Vagina (tissue), 2 donors: ENCODE measurements at regions not wholly inside any gene's neighbourhood (a gene's known extent, or its start where the extent isn't known, plus 50 kb on each side); places are given as distances from the start of the nearest gene placed in this dataset.
A peak's percentile ranks its signal among the peaks of the same experiment; 100 is the strongest.

Source experiments
- DNase-seq, 2 donors: peaks; one replicate each; pipeline ENCODE4 v3.0.0-alpha.2; 2017; ENCODE audit errors: extremely low spot score in 2 of 2
- H3K27ac ChIP-seq: fragments of 200-600 bp; sonication (generic); one replicate; pipeline ENCODE4 v1.5.1; 2019
- H3K27me3 ChIP-seq: fragments of 200-600 bp; sonication (generic); one replicate; pipeline ENCODE4 v1.5.1; 2019
- H3K36me3 ChIP-seq, 2 donors: fragments of 200-600 bp; sonication (generic); one replicate each; pipeline ENCODE4 v1.5.1; 2017 to 2019
- H3K4me1 ChIP-seq: fragments of 200-600 bp; sonication (generic); one replicate; pipeline ENCODE4 v1.5.1; 2019
- H3K4me3 ChIP-seq, 2 donors: fragments of 200-600 bp; sonication (generic); 1 replicate in 1 of 2; 2 replicates in 1 of 2; pipeline ENCODE4 v1.5.1; 2016 to 2019
- H3K9me3 ChIP-seq: fragments of 200-600 bp; sonication (generic); one replicate; pipeline ENCODE4 v1.5.1; 2019
- CTCF ChIP-seq, 3 experiments: fragments of 450-650 bp in 2 of 3; fragments of 200-600 bp in 1 of 3; sonication (generic) in 1 of 3; IDR thresholded peaks; one replicate each; pipeline ENCODE4 v1.5.1; 2017 to 2019; ENCODE audit warnings: antibody characterized with exemption in 3 of 3, mild to moderate bottlenecking in 2 of 3, moderate library complexity in 2 of 3
- POLR2A ChIP-seq, 2 donors: fragments of 450-650 bp; IDR thresholded peaks; one replicate each; pipeline ENCODE4 v1.6.1; 2017; ENCODE audit warnings: antibody characterized with exemption in 2 of 2, mild to moderate bottlenecking in 2 of 2, moderate library complexity in 2 of 2
- POLR2AphosphoS5 ChIP-seq, 2 donors: sonication (generic); formaldehyde crosslinking; IDR thresholded peaks; one replicate each; pipeline ENCODE4 v1.9.0; 2017; ENCODE audit warnings: antibody characterized with exemption in 2 of 2, mild to moderate bottlenecking in 2 of 2, low read depth in 1 of 2; ENCODE audit not compliant: insufficient read depth in 1 of 2
- intact Hi-C: fragments of 100-400 bp; cut with DNase I; formaldehyde crosslinking; loops from one replicate; pipeline ENCODE4 v1.15.1; 2023

DNA sequence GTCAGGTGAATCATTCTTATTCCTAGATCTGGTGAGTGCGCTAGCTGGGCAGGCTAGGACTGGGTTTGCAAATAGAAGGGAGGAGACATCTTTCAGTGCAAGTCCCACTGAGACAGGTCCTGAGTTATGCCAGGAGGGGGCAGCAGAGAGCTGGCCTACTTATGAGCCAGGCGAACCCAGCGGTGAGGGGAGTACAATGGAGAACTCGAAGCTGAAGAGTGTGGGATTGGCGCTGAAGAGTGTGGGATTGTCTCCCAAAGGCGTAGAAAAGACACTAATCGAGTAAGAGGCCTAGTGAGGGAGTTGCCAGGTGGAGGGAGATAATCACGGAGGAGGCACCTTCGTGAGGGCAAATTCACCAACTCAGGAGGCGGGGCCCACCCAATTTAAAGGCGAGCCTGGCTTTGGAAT lies 91.7 kb upstream of the CXorf66 start:
- no peak overlapping the region for H3K4me3 ChIP-seq
- TF ChIP-seq CTCF (IDR thresholded peaks at IDR 0.05) (peak in 2 of 3 experiments; percentile 41 to 73), POLR2A (IDR thresholded peaks at IDR 0.05) (no peak)
- H3K27ac ChIP-seq: no peak overlapping the region
- DNase-seq: no peak
- intact Hi-C loops: no loop called here
- H3K9me3 ChIP-seq: no peaks in the 10 kb centered on the region
- H3K27me3 ChIP-seq: no peaks in the 10 kb centered on the region
- H3K4me1 ChIP-seq: no peaks in the 10 kb centered on the region
- H3K36me3 ChIP-seq: no peaks in the 10 kb centered on the region

DNA sequence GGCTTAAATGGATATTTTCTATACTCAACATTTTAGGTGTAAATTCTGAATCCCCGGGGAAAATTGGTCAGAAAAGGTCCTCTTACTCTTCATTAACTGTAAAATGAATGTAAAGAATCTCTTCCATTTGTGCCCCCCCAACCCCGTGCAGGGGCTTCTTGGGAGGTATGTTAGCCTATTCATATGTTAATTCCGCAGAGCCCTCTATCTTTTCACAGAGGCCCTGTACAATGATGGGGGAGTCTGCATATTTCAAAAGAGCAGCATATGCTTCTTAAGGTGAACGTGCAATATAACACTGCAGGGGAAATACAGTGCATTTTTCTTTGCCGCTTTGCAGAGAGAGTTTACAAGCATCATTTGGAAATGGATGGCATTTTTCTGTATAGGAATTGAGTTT lies 88.5 kb upstream of the CXorf66 start:
- Histone ChIP-seq H3K27ac (no peak overlapping the region), H3K36me3 (no peaks in the 10 kb centered on the region), H3K27me3 (no peaks in the 10 kb centered on the region), H3K4me3 (no peak overlapping the region), H3K4me1 (no peaks in the 10 kb centered on the region), H3K9me3 (no peaks in the 10 kb centered on the region)
- intact Hi-C loops: no loop called here
- no peak for TF ChIP-seq POLR2A (IDR thresholded peaks at IDR 0.05)
- no peak for TF ChIP-seq CTCF (IDR thresholded peaks at IDR 0.05)
- TF ChIP-seq POLR2AphosphoS5 (IDR thresholded peaks at IDR 0.05; ENCODE audit: insufficient read depth in 1 of 2, low read depth in 1 of 2): no peak
- DNase-seq: no peak

DNA sequence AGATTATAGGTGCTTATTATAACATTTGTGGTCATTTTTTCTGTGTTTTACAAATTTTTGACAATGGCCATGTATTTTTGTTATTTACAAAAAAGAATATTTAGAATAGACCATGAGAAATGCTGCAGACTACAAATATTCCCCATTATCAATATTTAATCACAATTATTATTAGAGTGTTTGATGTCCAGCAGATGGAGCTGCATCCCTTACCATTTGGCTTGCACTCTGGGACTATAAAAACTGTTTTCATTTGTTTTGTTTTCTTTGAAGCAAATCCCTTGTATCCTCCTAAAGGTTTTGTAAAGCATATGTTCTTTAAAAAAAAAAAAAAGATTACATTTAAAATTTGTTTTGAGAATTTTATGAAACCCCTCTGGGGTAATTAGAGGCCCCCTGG lies 85.6 kb upstream of the CXorf66 start:
- DNase-seq: no peak
- TF ChIP-seq POLR2A (IDR thresholded peaks at IDR 0.05) (no peak), CTCF (IDR thresholded peaks at IDR 0.05) (no peak), POLR2AphosphoS5 (IDR thresholded peaks at IDR 0.05; ENCODE audit: insufficient read depth in 1 of 2, low read depth in 1 of 2) (no peak)
- H3K27ac ChIP-seq: no peak overlapping the region
- no peaks in the 10 kb centered on the region for H3K4me1 ChIP-seq
- H3K27me3 ChIP-seq: no peaks in the 10 kb centered on the region
- intact Hi-C loops: no loop called here
- no peaks in the 10 kb centered on the region for H3K9me3 ChIP-seq
- H3K36me3 ChIP-seq: no peaks in the 10 kb centered on the region
- no peak overlapping the region for H3K4me3 ChIP-seq

DNA sequence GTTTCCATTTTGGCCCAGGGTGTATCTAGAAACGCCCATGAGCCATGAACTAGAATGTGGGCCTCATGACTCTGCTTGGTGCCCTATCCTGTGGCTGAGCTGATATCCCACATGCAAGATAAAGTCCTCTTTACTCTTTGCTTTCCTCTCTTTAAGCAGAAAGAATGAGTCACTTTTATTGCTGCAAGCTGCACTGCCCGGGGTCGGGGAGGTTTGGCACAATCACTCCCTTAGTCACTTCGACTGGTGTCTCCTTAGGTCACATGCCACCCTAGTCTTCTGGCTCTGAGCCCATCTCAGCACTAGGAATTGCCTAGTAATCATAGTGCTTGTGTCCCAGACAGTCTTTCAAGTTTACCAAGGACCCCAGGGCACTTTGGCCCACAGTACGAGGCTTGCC lies 75.1 kb upstream of the CXorf66 start:
- no peak overlapping the region for H3K27ac ChIP-seq
- TF ChIP-seq CTCF (IDR thresholded peaks at IDR 0.05): no peak
- TF ChIP-seq POLR2A (IDR thresholded peaks at IDR 0.05): no peak
- TF ChIP-seq POLR2AphosphoS5 (IDR thresholded peaks at IDR 0.05; ENCODE audit: insufficient read depth in 1 of 2, low read depth in 1 of 2): no peak
- no peaks in the 10 kb centered on the region for H3K27me3 ChIP-seq
- H3K4me3 ChIP-seq: no peak overlapping the region
- DNase-seq: no peak
- intact Hi-C loops: no loop called here
- no peaks in the 10 kb centered on the region for H3K9me3 ChIP-seq
- H3K4me1 ChIP-seq: no peaks in the 10 kb centered on the region
- H3K36me3 ChIP-seq: no peaks in the 10 kb centered on the region

GRCh38 chrX:140038842-140039241 lies 73.5 kb upstream of the CXorf66 start:
- intact Hi-C loops: no loop called here
- no peaks in the 10 kb centered on the region for H3K9me3 ChIP-seq

More at GRCh38 chrX:140038842-140039241, 73.5 kb upstream of the CXorf66 start:
- H3K27ac ChIP-seq: no peak overlapping the region
- no peak for DNase-seq
- H3K27me3 ChIP-seq: no peaks in the 10 kb centered on the region
- H3K4me1 ChIP-seq: no peaks in the 10 kb centered on the region
- no peak for TF ChIP-seq POLR2A (IDR thresholded peaks at IDR 0.05)
- TF ChIP-seq CTCF (IDR thresholded peaks at IDR 0.05): no peak
- no peak for TF ChIP-seq POLR2AphosphoS5 (IDR thresholded peaks at IDR 0.05; ENCODE audit: insufficient read depth in 1 of 2, low read depth in 1 of 2)
- no peaks in the 10 kb centered on the region for H3K36me3 ChIP-seq
- H3K4me3 ChIP-seq: no peak overlapping the region
